ENCODE measurements at regions not wholly inside any gene's neighbourhood (a gene's known extent, or its start where the extent isn't known, plus 50 kb on each side); places are given as distances from the start of the nearest gene placed in this dataset.

GRCh38 chr1:187909382-187909781, 1080.6 kb downstream of the PLA2G4A start:
- DNase-seq (ENCODE audit: low spot score), result no peak
- TF ChIP-seq CTCF (IDR thresholded peaks at IDR 0.05; ENCODE audit: extremely low read depth, missing control alignments), result no peak

GRCh38 chr1:187911820-187912219, 1083.1 kb downstream of the PLA2G4A start:
- DNase-seq (ENCODE audit: low spot score), result no peak
- no peak for TF ChIP-seq CTCF (IDR thresholded peaks at IDR 0.05; ENCODE audit: extremely low read depth, missing control alignments)

GRCh38 chr1:187920976-187921375, 1092.2 kb downstream of the PLA2G4A start:
- DNase-seq (ENCODE audit: low spot score), result no peak
- no peak for TF ChIP-seq CTCF (IDR thresholded peaks at IDR 0.05; ENCODE audit: extremely low read depth, missing control alignments)

GRCh38 chr1:187921426-187921825, 1092.7 kb downstream of the PLA2G4A start:
- TF ChIP-seq CTCF (IDR thresholded peaks at IDR 0.05; ENCODE audit: extremely low read depth, missing control alignments), result no peak
- no peak for DNase-seq (ENCODE audit: low spot score)

- TF ChIP-seq CTCF (IDR thresholded peaks at IDR 0.05; ENCODE audit: extremely low read depth, missing control alignments), result no peak
- no peak for DNase-seq (ENCODE audit: low spot score)
Measured at GRCh38 chr1:187922255-187922654, 1093.5 kb downstream of the PLA2G4A start.

- no peak for DNase-seq (ENCODE audit: low spot score)
- TF ChIP-seq CTCF (IDR thresholded peaks at IDR 0.05; ENCODE audit: extremely low read depth, missing control alignments), result no peak
Measured at GRCh38 chr1:187924252-187924651, 1095.5 kb downstream of the PLA2G4A start.

GRCh38 chr1:187928288-187928687, 1099.5 kb downstream of the PLA2G4A start:
- TF ChIP-seq CTCF (IDR thresholded peaks at IDR 0.05; ENCODE audit: extremely low read depth, missing control alignments), result peak; percentile 41
- peak; percentile 30 for DNase-seq (ENCODE audit: low spot score)
